Breast epithelium (tissue), 3 donors: ENCODE measurements at regions not wholly inside any gene's neighbourhood (a gene's known extent, or its start where the extent isn't known, plus 50 kb on each side); places are given as distances from the start of the nearest gene placed in this dataset.

Source experiments
- CTCF ChIP-seq, 3 donors: fragments of 450-650 bp; IDR thresholded peaks; one replicate each; pipeline ENCODE4 v1.5.1; 2016 to 2017; ENCODE audit warnings: antibody characterized with exemption in 3 of 3, mild to moderate bottlenecking in 3 of 3, moderate library complexity in 3 of 3
- POLR2A ChIP-seq: fragments of 450-650 bp; IDR thresholded peaks from one replicate; pipeline ENCODE4 v1.6.1; 2016; ENCODE audit warnings: antibody characterized with exemption, mild to moderate bottlenecking, moderate library complexity
- POLR2AphosphoS5 ChIP-seq, 3 donors: sonication (generic); formaldehyde crosslinking; IDR thresholded peaks; one replicate each; pipeline ENCODE4 v1.6.1; 2017; ENCODE audit warnings: antibody characterized with exemption in 3 of 3

GRCh38 chr13:21229241-21230024, 53.0 kb downstream of the MRPL57 start:
- no peak for TF ChIP-seq POLR2A
- no peak for TF ChIP-seq CTCF (IDR thresholded peaks at IDR 0.05)
- no peak for TF ChIP-seq POLR2AphosphoS5 (IDR thresholded peaks at IDR 0.05)
